Right lobe of liver (tissue), 6 donors: ENCODE measurements at regions not wholly inside any gene's neighbourhood (a gene's known extent, or its start where the extent isn't known, plus 50 kb on each side); places are given as distances from the start of the nearest gene placed in this dataset.

Experiments used
- ATAC-seq, 4 donors: fragments of 200-7000 bp; cut with Tn5 transposase; one replicate each; pipeline ENCODE4 v1.9.1; 2020; ENCODE audit warnings: mild to moderate bottlenecking in 4 of 4, moderate library complexity in 4 of 4
- DNase-seq, 3 donors: peaks; one replicate each; pipeline ENCODE4 v3.0.0-alpha.2; 2020
- H3K27ac ChIP-seq, 3 donors: fragments of 200-600 bp; one replicate each; pipeline ENCODE4 v1.8.0; 2022
- H3K27me3 ChIP-seq, 2 donors: fragments of 200-600 bp; one replicate each; pipeline ENCODE4 v1.8.0; 2022
- H3K36me3 ChIP-seq, 4 donors: fragments of 200-600 bp; sonication (generic) in 1 of 4; one replicate each; pipeline versions ENCODE4 v1.5.1 to v1.8.0; 2017 to 2022; ENCODE audit warnings: control low read depth in 1 of 4
- H3K4me1 ChIP-seq, 4 donors: fragments of 200-600 bp; sonication (generic) in 1 of 4; one replicate each; pipeline versions ENCODE4 v1.5.1 to v1.8.0; 2017 to 2022; ENCODE audit warnings: control low read depth in 1 of 4
- H3K4me3 ChIP-seq, 3 donors: fragments of 200-600 bp; one replicate each; pipeline ENCODE4 v1.8.0; 2022
- H3K9me3 ChIP-seq, 4 donors: fragments of 200-600 bp; sonication (generic) in 1 of 4; one replicate each; pipeline versions ENCODE4 v1.5.1 to v1.8.0; 2017 to 2022; ENCODE audit warnings: control low read depth in 1 of 4
- POLR2A ChIP-seq: fragments of 450-650 bp; IDR thresholded peaks from one replicate; pipeline ENCODE4 v1.6.1; 2017; ENCODE audit warnings: antibody characterized with exemption, mild to moderate bottlenecking
- WGBS: methylation state at CpG from one replicate; pipeline ENCODE4 v1.1.6; 2018; ENCODE audit warnings: low coverage, low lambda C conversion rate; ENCODE audit not compliant: insufficient coverage; ENCODE audit errors: missing lambda C conversion rate; 5-methylcytosine and 5-hydroxymethylcytosine counted together
- intact Hi-C, 2 donors: fragments of 100-400 bp; cut with DNase I; formaldehyde crosslinking; loops; one replicate each; pipeline versions ENCODE4 v1.11.2 to v1.14.1; 2022
- TF ChIP-seq, protein P1 (sequence below), 4 donors: fragments of 200-600 bp in 3 of 4; fragments of 450-650 bp in 1 of 4; IDR thresholded peaks; one replicate each; pipeline versions ENCODE4 v1.5.1 to v1.8.0; 2016 to 2022; ENCODE audit warnings: antibody characterized with exemption in 4 of 4, mild to moderate bottlenecking in 2 of 4
- donor health status: DM: no; HTN: yes; CAD: no.
- donor health status: DM: no; HTN: no; CAD: no.
- donor health status: DM: no; HTN: no; CAD: no.
- donor health status: DM: no; HTN: yes; CAD: no.
- donor health status: DM: no; HTN: yes; CAD: no.

DNA sequence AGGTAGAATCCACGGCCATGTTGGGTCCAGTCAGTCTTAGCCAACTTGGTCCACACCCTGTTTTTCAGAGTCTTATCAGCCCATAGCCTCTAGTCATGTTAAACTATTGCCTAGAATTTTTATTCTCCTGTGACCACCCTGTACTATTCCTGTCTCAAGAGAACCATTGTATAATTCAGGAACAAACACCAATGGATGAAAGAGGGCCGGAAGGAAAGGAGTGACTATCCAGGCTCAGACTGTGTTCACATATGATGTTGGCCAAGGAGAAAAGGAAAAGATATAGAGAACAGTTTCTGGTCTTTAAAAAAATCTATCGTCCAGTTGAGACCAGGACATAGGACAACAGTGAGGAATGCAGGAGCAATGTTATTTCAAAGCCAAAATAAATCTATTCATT lies 82.9 kb upstream of the SETBP1 start:
- no peak overlapping the region for H3K4me3 ChIP-seq
- 69% methylated on average over 3 of the region's 3 CpGs for WGBS
- no peak overlapping the region for H3K27ac ChIP-seq
- no peaks in the 10 kb centered on the region for H3K36me3 ChIP-seq
- H3K4me1 ChIP-seq = no peaks in the 10 kb centered on the region
- intact Hi-C loops = no loop called here
- H3K27me3 ChIP-seq = no peaks in the 10 kb centered on the region
- no peaks in the 10 kb centered on the region for H3K9me3 ChIP-seq
- no peak for TF ChIP-seq POLR2A
- TF ChIP-seq, protein P1, sequence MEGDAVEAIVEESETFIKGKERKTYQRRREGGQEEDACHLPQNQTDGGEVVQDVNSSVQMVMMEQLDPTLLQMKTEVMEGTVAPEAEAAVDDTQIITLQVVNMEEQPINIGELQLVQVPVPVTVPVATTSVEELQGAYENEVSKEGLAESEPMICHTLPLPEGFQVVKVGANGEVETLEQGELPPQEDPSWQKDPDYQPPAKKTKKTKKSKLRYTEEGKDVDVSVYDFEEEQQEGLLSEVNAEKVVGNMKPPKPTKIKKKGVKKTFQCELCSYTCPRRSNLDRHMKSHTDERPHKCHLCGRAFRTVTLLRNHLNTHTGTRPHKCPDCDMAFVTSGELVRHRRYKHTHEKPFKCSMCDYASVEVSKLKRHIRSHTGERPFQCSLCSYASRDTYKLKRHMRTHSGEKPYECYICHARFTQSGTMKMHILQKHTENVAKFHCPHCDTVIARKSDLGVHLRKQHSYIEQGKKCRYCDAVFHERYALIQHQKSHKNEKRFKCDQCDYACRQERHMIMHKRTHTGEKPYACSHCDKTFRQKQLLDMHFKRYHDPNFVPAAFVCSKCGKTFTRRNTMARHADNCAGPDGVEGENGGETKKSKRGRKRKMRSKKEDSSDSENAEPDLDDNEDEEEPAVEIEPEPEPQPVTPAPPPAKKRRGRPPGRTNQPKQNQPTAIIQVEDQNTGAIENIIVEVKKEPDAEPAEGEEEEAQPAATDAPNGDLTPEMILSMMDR (IDR thresholded peaks at IDR 0.05) = no peak
- DNase-seq = no peak
- no peak for ATAC-seq

DNA sequence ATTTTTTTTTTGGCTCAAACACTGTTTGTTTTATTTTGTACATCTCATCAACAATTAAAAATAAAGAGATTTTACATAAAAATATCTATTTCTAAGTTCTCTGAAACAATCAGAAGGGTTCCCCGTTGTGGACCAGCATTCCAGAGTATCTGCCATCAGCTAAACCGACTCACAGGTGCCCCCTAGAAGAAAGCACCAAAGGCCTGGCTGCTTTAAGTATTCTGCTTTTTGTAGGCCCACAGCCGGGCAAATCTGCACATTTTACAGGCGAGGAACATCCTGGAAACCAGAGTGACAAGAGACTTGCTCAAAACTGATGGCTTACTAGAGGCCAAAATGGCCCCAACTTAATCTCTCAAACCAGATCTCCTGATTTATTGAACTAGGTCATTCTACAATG lies 82.2 kb upstream of the SETBP1 start:
- Histone ChIP-seq H3K36me3 (no peaks in the 10 kb centered on the region), H3K27me3 (no peaks in the 10 kb centered on the region), H3K4me1 (no peaks in the 10 kb centered on the region), H3K4me3 (no peak overlapping the region), H3K27ac (no peak overlapping the region), H3K9me3 (no peaks in the 10 kb centered on the region)
- TF ChIP-seq, protein P1 (IDR thresholded peaks at IDR 0.05) = no peak
- TF ChIP-seq POLR2A = no peak
- 72% methylated on average over 4 of the region's 4 CpGs for WGBS
- no peak for DNase-seq
- intact Hi-C loops = no loop called here
- ATAC-seq = no peak

DNA sequence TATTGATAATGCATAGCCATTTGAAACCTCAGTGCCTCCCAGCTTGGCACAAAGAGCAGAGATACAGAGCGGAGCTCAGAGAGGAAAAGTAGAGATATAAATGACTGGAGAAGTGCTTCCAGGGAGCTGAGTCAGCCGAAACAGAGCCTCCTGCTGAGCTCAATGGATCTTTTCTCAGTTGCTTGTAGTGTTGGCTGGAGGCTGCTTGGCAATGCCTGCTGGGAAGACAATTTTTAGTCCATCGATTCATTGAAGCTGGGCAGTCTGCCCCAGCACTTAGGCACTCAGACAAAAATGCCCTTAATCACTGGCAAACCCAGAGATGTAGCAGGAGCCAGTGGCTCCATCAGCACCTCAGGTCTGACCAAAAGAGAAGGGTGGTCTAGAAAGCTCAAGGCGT lies 81.3 kb upstream of the SETBP1 start:
- Histone ChIP-seq H3K4me3 (no peak overlapping the region), H3K27me3 (no peaks in the 10 kb centered on the region), H3K36me3 (no peaks in the 10 kb centered on the region), H3K4me1 (no peaks in the 10 kb centered on the region), H3K9me3 (no peaks in the 10 kb centered on the region), H3K27ac (no peak overlapping the region)
- 20% methylated on average over 1 of the region's 4 CpGs for WGBS
- ATAC-seq = no peak
- intact Hi-C loops = no loop called here
- TF ChIP-seq POLR2A = no peak
- TF ChIP-seq, protein P1 (IDR thresholded peaks at IDR 0.05) = no peak
- no peak for DNase-seq

- Histone ChIP-seq H3K27me3 (no peaks in the 10 kb centered on the region), H3K9me3 (no peaks in the 10 kb centered on the region), H3K36me3 (no peaks in the 10 kb centered on the region), H3K27ac (no peak overlapping the region), H3K4me3 (no peak overlapping the region), H3K4me1 (no peaks in the 10 kb centered on the region)
- no peak for TF ChIP-seq POLR2A
- TF ChIP-seq, protein P1 (IDR thresholded peaks at IDR 0.05) = no peak
- no peak for DNase-seq
- no peak for ATAC-seq
- intact Hi-C loops = no loop called here
Observed at GRCh38 chr18:44601447-44601846, 79.2 kb upstream of the SETBP1 start.

DNA sequence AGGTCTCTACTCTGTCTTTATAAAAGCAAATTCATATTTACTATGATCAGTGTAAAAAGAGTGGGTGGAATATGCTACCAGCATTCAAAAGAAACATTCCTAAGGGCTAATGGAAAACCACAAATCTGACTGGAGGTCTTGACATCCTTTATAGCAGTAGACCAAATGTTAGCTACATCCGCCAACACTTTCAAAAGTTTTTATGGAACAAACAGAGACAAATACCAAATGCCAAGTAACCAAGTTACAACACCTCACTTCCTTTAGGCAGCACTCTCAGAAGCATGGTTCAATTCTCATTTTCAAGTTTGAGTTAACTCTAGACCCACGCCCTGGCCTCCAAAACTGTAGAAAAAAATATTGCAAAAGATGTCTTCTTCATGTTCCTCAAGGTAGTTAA lies 78.3 kb upstream of the SETBP1 start:
- WGBS = 76% methylated on average over 2 of the region's 2 CpGs
- H3K9me3 ChIP-seq = no peaks in the 10 kb centered on the region
- no peaks in the 10 kb centered on the region for H3K4me1 ChIP-seq
- H3K36me3 ChIP-seq = no peaks in the 10 kb centered on the region
- H3K27me3 ChIP-seq = no peaks in the 10 kb centered on the region
- DNase-seq (no peak), ATAC-seq (no peak)
- intact Hi-C loops = no loop called here
- H3K4me3 ChIP-seq = no peak overlapping the region
- no peak for TF ChIP-seq POLR2A
- TF ChIP-seq, protein P1 (IDR thresholded peaks at IDR 0.05) = no peak
- H3K27ac ChIP-seq = no peak overlapping the region
